ENCODE measurements at regions not wholly inside any gene's neighbourhood (a gene's known extent, or its start where the extent isn't known, plus 50 kb on each side); places are given as distances from the start of the nearest gene placed in this dataset.

DNA sequence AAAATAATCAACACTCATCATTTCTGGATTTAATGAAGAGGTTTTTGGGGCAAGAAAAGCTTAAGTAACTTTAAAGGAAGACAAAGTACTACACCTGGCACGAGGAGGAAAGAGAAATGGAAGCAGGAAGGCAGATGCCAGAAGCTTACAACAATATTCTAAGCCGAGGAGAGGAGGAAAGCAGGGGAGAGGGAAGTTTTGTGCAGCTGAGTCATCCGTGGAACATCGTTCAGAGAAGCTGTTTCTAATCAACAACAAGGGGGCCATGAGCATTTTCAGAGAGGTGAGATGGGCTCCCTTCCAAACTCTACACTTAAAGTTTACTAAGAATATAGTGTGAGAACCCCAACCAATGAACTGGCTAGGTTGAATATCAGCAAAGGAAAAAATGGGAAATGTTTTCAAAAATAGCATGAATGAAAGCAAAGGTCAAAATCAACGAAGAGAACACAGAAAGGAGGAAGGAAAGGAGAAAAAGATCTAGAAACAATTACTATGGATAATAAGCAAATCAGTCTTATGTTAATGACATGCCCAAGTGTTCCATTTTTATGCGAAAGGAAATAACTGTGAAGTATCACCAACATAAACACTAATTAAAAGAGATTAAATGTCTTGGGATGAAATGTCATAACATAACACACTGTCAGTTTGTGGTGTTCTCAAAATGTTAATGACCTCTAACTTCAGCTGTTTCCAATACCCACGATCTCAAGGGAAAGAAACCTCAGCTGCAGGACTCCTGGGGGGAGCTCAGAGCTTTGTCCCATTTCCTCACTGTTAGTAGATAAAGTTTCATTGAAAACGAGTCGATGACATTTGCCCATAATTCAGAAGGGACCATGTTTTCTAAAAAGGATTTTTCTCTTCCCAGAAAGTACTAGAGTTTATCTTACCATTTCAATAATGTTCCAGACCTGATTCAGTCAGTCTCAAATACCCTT lies 203.4 kb upstream of the STXBP5 start:
- TF ChIP-seq, protein P1, sequence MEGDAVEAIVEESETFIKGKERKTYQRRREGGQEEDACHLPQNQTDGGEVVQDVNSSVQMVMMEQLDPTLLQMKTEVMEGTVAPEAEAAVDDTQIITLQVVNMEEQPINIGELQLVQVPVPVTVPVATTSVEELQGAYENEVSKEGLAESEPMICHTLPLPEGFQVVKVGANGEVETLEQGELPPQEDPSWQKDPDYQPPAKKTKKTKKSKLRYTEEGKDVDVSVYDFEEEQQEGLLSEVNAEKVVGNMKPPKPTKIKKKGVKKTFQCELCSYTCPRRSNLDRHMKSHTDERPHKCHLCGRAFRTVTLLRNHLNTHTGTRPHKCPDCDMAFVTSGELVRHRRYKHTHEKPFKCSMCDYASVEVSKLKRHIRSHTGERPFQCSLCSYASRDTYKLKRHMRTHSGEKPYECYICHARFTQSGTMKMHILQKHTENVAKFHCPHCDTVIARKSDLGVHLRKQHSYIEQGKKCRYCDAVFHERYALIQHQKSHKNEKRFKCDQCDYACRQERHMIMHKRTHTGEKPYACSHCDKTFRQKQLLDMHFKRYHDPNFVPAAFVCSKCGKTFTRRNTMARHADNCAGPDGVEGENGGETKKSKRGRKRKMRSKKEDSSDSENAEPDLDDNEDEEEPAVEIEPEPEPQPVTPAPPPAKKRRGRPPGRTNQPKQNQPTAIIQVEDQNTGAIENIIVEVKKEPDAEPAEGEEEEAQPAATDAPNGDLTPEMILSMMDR (IDR thresholded peaks at IDR 0.05; ENCODE audit: low read depth, low read length) = no peak
- TF ChIP-seq POLR2A (IDR thresholded peaks at IDR 0.05; ENCODE audit: extremely low read depth, insufficient read length) (no peak), MYC (IDR thresholded peaks at IDR 0.05; ENCODE audit: low read depth, low read length) (no peak)
